IgD-negative memory B cell (primary cell): ENCODE measurements at regions not wholly inside any gene's neighbourhood (a gene's known extent, or its start where the extent isn't known, plus 50 kb on each side); places are given as distances from the start of the nearest gene placed in this dataset.
"Not testable (repeated sequence)": the region's sequence is repeated elsewhere in the genome, so short reads cannot be mapped to it uniquely, and the experiment has no call there.

Experiments used
- H3K27ac Mint-ChIP-seq, 3 donors: one replicate each; pipeline ENCODE4 v1.8.0; 2020 to 2022; ENCODE audit warnings: mild to moderate bottlenecking in 3 of 3, mixed read lengths in 3 of 3, moderate library complexity in 1 of 3
- H3K27me3 Mint-ChIP-seq: one replicate; pipeline ENCODE4 v1.8.0; 2021; ENCODE audit warnings: mixed read lengths
- H3K36me3 Mint-ChIP-seq: one replicate; pipeline ENCODE4 v1.8.0; 2020; ENCODE audit warnings: mild to moderate bottlenecking, mixed read lengths
- H3K4me1 Mint-ChIP-seq, 3 donors: one replicate each; pipeline ENCODE4 v1.8.0; 2020 to 2022; ENCODE audit warnings: mixed read lengths in 3 of 3, mild to moderate bottlenecking in 1 of 3
- H3K4me3 Mint-ChIP-seq, 4 donors: one replicate each; pipeline ENCODE4 v1.8.0; 2020 to 2022; ENCODE audit warnings: mild to moderate bottlenecking in 4 of 4, mixed read lengths in 4 of 4, moderate library complexity in 3 of 4
- H3K9me3 Mint-ChIP-seq, 3 donors: one replicate each; pipeline ENCODE4 v1.8.0; 2020 to 2021; ENCODE audit warnings: mixed read lengths in 3 of 3, mild to moderate bottlenecking in 1 of 3

DNA sequence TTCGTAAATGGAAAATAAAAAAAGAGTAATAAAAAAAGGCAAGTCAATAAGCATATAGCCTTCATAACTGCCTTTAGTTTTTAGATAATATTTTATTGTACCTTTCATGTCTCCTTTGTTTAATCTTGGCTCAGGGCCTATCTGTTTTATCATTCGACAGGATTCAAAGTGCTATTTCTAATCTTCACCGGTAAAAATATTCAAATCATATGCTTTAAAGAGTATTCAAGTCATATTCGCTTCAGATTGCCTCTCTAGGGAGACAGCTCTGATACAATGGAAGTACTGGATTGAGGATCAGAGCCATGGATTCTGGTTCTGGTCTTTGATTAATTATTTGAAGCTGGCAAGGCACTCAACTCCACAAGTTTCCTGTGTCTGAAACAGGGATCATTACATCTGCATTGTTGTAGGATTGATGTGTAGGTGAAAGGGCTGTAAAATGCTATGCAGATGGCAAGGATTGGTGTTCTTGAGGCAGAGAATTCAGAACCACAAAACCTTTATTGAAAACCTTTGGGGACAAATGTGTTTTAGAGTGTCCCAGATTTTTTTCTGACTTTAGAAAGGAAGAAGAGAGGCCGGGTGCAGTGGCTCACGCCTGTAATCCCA lies 84.3 kb upstream of the RAPH1 start:
- Mint-ChIP-seq H3K27me3 (peaks cover 19% of the 10 kb centered on the region), H3K4me3 (no peak overlapping the region), H3K9me3 (peaks cover 0 to 11% (median 9%) of the 10 kb centered on the region in 3 donors)

DNA sequence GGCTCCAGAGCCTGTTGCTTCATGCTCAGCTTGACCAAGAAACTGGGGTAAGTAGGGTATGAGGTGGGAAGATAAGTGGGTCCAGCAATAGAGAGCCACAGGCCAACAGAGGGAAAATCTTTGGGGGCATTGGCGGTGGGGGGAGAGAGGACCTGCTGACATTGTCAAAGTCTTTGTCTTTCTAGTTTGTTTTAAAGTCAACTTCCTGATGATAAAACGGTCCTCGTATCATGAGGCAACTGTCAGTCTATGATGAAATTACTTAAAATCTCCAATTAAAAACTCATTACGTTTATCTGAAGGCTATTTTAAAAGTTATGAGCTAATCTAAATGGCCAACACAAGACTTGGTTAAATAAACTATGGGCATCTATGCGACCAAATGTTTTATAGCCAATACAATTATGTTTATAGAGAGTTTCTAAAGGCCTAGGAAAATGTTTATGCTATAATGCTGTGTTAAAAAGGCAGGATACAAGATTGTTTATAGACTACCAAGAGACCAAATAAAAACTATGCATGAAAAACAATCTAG lies 84.4 kb upstream of the CD28 start:
- H3K9me3 Mint-ChIP-seq, result peaks cover 0 to 9% (median 9%) of the 10 kb centered on the region in 3 donors

More for the DNA sequence above, 84.3 kb upstream of the RAPH1 start:
- H3K4me1 Mint-ChIP-seq, result no peaks in the 10 kb centered on the region
- no peaks in the 10 kb centered on the region for H3K36me3 Mint-ChIP-seq
- no peak overlapping the region for H3K27ac Mint-ChIP-seq

GRCh38 chr2:203623096-203623495 lies 83.3 kb upstream of the CD28 start:
- no peaks in the 10 kb centered on the region for H3K4me1 Mint-ChIP-seq
- peaks cover 9% of the 10 kb centered on the region for H3K27me3 Mint-ChIP-seq
- peaks cover 0 to 9% (median 5%) of the 10 kb centered on the region in 3 donors for H3K9me3 Mint-ChIP-seq
- no peak overlapping the region for H3K4me3 Mint-ChIP-seq
- H3K36me3 Mint-ChIP-seq, result no peaks in the 10 kb centered on the region
- no peak overlapping the region for H3K27ac Mint-ChIP-seq

More for the DNA sequence above, 84.4 kb upstream of the CD28 start:
- Mint-ChIP-seq H3K4me3 (no peak overlapping the region), H3K27me3 (peaks cover 11% of the 10 kb centered on the region), H3K4me1 (no peaks in the 10 kb centered on the region), H3K27ac (no peak overlapping the region), H3K36me3 (no peaks in the 10 kb centered on the region)

- Mint-ChIP-seq H3K27ac (no peak overlapping the region), H3K27me3 (peaks cover 9% of the 10 kb centered on the region), H3K4me3 (no peak overlapping the region), H3K36me3 (no peaks in the 10 kb centered on the region), H3K9me3 (peaks cover 0 to 9% (median 5%) of the 10 kb centered on the region in 3 donors), H3K4me1 (no peaks in the 10 kb centered on the region)
These were observed 82.8 kb upstream of the CD28 start for GRCh38 chr2:203623661-203624060.

DNA sequence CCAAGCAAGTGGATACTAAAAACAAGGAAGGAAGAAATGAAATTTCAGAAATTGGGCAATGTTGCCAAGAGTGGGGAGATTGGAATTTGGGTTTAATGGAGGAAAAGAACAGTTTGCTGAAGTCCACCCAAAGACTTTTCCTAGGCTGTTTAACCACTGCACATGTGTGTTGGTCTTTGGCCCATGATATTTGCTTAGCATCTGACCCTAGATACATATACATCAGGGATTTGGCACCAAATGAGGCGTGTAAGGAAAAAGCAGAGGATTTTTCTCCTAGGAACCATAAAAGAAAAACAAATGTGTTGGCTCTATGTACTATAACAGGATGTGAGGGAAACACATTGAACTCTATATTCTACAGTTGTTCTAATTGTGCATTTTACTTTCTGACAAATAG lies 80.7 kb upstream of the CD28 start:
- no peak overlapping the region for H3K4me3 Mint-ChIP-seq
- no peaks in the 10 kb centered on the region for H3K36me3 Mint-ChIP-seq
- peaks cover 6% of the 10 kb centered on the region for H3K27me3 Mint-ChIP-seq
- H3K4me1 Mint-ChIP-seq, result no peaks in the 10 kb centered on the region
- H3K27ac Mint-ChIP-seq, result no peak overlapping the region
- peaks cover 0 to 3% (median 2%) of the 10 kb centered on the region in 3 donors for H3K9me3 Mint-ChIP-seq

- H3K4me1 Mint-ChIP-seq, H3K27me3 Mint-ChIP-seq, H3K4me3 Mint-ChIP-seq, H3K9me3 Mint-ChIP-seq, H3K36me3 Mint-ChIP-seq, H3K27ac Mint-ChIP-seq: not testable (repeated sequence)
These were observed 80.2 kb upstream of the CD28 start for GRCh38 chr2:203626247-203626646.

GRCh38 chr2:203626952-203627681 lies 79.3 kb upstream of the CD28 start:
- Mint-ChIP-seq H3K27ac (no peak overlapping the region), H3K4me1 (no peaks in the 10 kb centered on the region), H3K4me3 (no peak overlapping the region), H3K36me3 (no peaks in the 10 kb centered on the region), H3K9me3 (peaks cover 0 to 2% (median 0%) of the 10 kb centered on the region in 3 donors), H3K27me3 (peaks cover 6% of the 10 kb centered on the region)

GRCh38 chr2:203629699-203630098 lies 76.7 kb upstream of the CD28 start:
- Mint-ChIP-seq H3K27me3 (no peaks in the 10 kb centered on the region), H3K27ac (no peak overlapping the region), H3K36me3 (no peaks in the 10 kb centered on the region), H3K4me1 (no peaks in the 10 kb centered on the region), H3K4me3 (no peak overlapping the region), H3K9me3 (no peaks in the 10 kb centered on the region)

GRCh38 chr2:203631068-203631757 lies 75.2 kb upstream of the CD28 start:
- Mint-ChIP-seq H3K27ac (no peak overlapping the region), H3K4me1 (no peaks in the 10 kb centered on the region), H3K4me3 (no peak overlapping the region), H3K9me3 (peaks cover 0 to 1% (median 0%) of the 10 kb centered on the region in 3 donors), H3K36me3 (no peaks in the 10 kb centered on the region), H3K27me3 (no peaks in the 10 kb centered on the region)

- Mint-ChIP-seq H3K27ac (no peak overlapping the region), H3K4me3 (no peak overlapping the region), H3K9me3 (peaks cover 0 to 1% (median 0%) of the 10 kb centered on the region in 3 donors), H3K36me3 (no peaks in the 10 kb centered on the region), H3K4me1 (no peaks in the 10 kb centered on the region), H3K27me3 (peaks cover 5% of the 10 kb centered on the region)
These were observed 69.6 kb upstream of the CD28 start for GRCh38 chr2:203636588-203637470.

- Mint-ChIP-seq H3K36me3 (no peaks in the 10 kb centered on the region), H3K4me3 (no peak overlapping the region), H3K4me1 (no peaks in the 10 kb centered on the region), H3K9me3 (peaks cover 0 to 1% (median 0%) of the 10 kb centered on the region in 3 donors), H3K27me3 (peaks cover 5% of the 10 kb centered on the region), H3K27ac (no peak overlapping the region)
These were observed 68.8 kb upstream of the CD28 start for GRCh38 chr2:203637471-203638167.

DNA sequence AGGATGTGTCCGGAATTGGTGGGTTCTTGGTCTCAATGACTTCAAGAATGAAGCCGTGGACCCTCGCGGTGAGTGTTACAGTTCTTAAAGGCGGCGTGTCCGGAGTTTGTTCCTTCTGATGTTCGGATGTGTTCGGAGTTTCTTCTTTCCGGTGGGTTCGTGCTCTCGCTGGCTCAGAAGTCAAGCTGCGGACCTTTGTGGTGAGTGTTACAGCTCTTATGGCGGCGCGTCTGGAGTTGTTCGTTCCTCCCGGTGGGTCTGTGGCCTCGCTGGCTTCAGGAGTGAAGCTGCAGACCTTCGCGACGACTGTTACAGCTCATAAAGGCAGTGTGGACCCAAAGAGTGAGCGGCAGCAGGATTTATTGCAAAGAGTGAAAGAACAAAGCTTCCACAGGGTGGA lies 64.6 kb upstream of the CD28 start:
- H3K4me3 Mint-ChIP-seq, H3K27me3 Mint-ChIP-seq, H3K4me1 Mint-ChIP-seq, H3K36me3 Mint-ChIP-seq, H3K9me3 Mint-ChIP-seq, H3K27ac Mint-ChIP-seq: not testable (repeated sequence)

GRCh38 chr2:203642841-203643240 lies 63.6 kb upstream of the CD28 start:
- H3K4me3 Mint-ChIP-seq, H3K27ac Mint-ChIP-seq: not testable (repeated sequence)

GRCh38 chr2:203645831-203646230 lies 60.6 kb upstream of the CD28 start:
- no peak overlapping the region for H3K27ac Mint-ChIP-seq
- H3K9me3 Mint-ChIP-seq, result no peaks in the 10 kb centered on the region
- peaks cover 20% of the 10 kb centered on the region for H3K27me3 Mint-ChIP-seq

More at GRCh38 chr2:203642841-203643240, 63.6 kb upstream of the CD28 start:
- not testable (repeated sequence) for H3K9me3 Mint-ChIP-seq, H3K36me3 Mint-ChIP-seq, H3K4me1 Mint-ChIP-seq, H3K27me3 Mint-ChIP-seq

More at GRCh38 chr2:203645831-203646230, 60.6 kb upstream of the CD28 start:
- Mint-ChIP-seq H3K4me3 (no peak overlapping the region), H3K36me3 (no peaks in the 10 kb centered on the region), H3K4me1 (peaks cover 0 to 2% (median 0%) of the 10 kb centered on the region in 3 donors)
